Glutamatergic neuron (in vitro differentiated cells): ENCODE measurements at regions not wholly inside any gene's neighbourhood (a gene's known extent, or its start where the extent isn't known, plus 50 kb on each side); places are given as distances from the start of the nearest gene placed in this dataset.

Experiments
- DNase-seq: peaks from one replicate; pipeline ENCODE4 v3.0.0; 2022
- H3K27ac Mint-ChIP-seq: one replicate; pipeline ENCODE4 v1.8.0; 2020; ENCODE audit warnings: mild to moderate bottlenecking, mixed read lengths, inconsistent platforms; ENCODE audit not compliant: unreplicated experiment
- H3K27me3 Mint-ChIP-seq: one replicate; pipeline ENCODE4 v1.8.0; 2020; ENCODE audit warnings: mild to moderate bottlenecking, moderate library complexity, mixed read lengths, inconsistent platforms; ENCODE audit not compliant: unreplicated experiment
- H3K36me3 Mint-ChIP-seq: one replicate; pipeline ENCODE4 v1.8.0; 2020; ENCODE audit warnings: mild to moderate bottlenecking, mixed read lengths, inconsistent platforms; ENCODE audit not compliant: unreplicated experiment
- H3K4me1 Mint-ChIP-seq: one replicate; pipeline ENCODE4 v1.8.0; 2020; ENCODE audit warnings: mild to moderate bottlenecking, low read depth, mixed read lengths, inconsistent platforms; ENCODE audit not compliant: unreplicated experiment
- H3K4me3 Mint-ChIP-seq: one replicate; pipeline ENCODE4 v1.8.0; 2020; ENCODE audit warnings: mild to moderate bottlenecking, mixed read lengths, inconsistent platforms; ENCODE audit not compliant: unreplicated experiment
- H3K9me3 Mint-ChIP-seq: one replicate; pipeline ENCODE4 v1.8.0; 2020; ENCODE audit warnings: mild to moderate bottlenecking, moderate library complexity, mixed read lengths, inconsistent platforms; ENCODE audit not compliant: unreplicated experiment
- CTCF ChIP-seq: fragments of 200-600 bp; sonication (generic); IDR thresholded peaks from one replicate; pipeline ENCODE4 v1.5.0; 2021; ENCODE audit not compliant: partially characterized antibody, unreplicated experiment

GRCh38 chr2:173806761-173807160 lies 158.4 kb downstream of the SP3 start:
- TF ChIP-seq CTCF: no peak
- no peak for DNase-seq

GRCh38 chr2:173808718-173809117 lies 156.5 kb downstream of the SP3 start:
- no peak for TF ChIP-seq CTCF
- Mint-ChIP-seq H3K4me3 (no peak overlapping the region), H3K9me3 (peaks cover 4% of the 10 kb centered on the region), H3K36me3 (peaks cover 5% of the 10 kb centered on the region), H3K27me3 (peaks cover 3% of the 10 kb centered on the region), H3K27ac (no peak overlapping the region), H3K4me1 (no peaks in the 10 kb centered on the region)
- no peak for DNase-seq

More at GRCh38 chr2:173806761-173807160, 158.4 kb downstream of the SP3 start:
- H3K36me3 Mint-ChIP-seq: peaks cover 5% of the 10 kb centered on the region
- no peak overlapping the region for H3K4me3 Mint-ChIP-seq
- peaks cover 4% of the 10 kb centered on the region for H3K9me3 Mint-ChIP-seq
- no peak overlapping the region for H3K27ac Mint-ChIP-seq
- H3K4me1 Mint-ChIP-seq: no peaks in the 10 kb centered on the region
- peaks cover 3% of the 10 kb centered on the region for H3K27me3 Mint-ChIP-seq

GRCh38 chr2:173812321-173812720 lies 152.9 kb downstream of the SP3 start:
- no peak overlapping the region for H3K27ac Mint-ChIP-seq
- H3K36me3 Mint-ChIP-seq: peaks cover 5% of the 10 kb centered on the region
- H3K9me3 Mint-ChIP-seq: no peaks in the 10 kb centered on the region

GRCh38 chr2:173814306-173814705 lies 150.9 kb downstream of the SP3 start:
- no peak overlapping the region for H3K27ac Mint-ChIP-seq
- H3K9me3 Mint-ChIP-seq: no peaks in the 10 kb centered on the region
- H3K27me3 Mint-ChIP-seq: peaks cover 1% of the 10 kb centered on the region
- no peak for TF ChIP-seq CTCF
- H3K4me3 Mint-ChIP-seq: no peak overlapping the region
- no peaks in the 10 kb centered on the region for H3K36me3 Mint-ChIP-seq
- no peak for DNase-seq
- H3K4me1 Mint-ChIP-seq: no peaks in the 10 kb centered on the region

More at GRCh38 chr2:173812321-173812720, 152.9 kb downstream of the SP3 start:
- H3K4me3 Mint-ChIP-seq: no peak overlapping the region
- no peak for DNase-seq
- H3K27me3 Mint-ChIP-seq: peaks cover 1% of the 10 kb centered on the region
- no peaks in the 10 kb centered on the region for H3K4me1 Mint-ChIP-seq
- no peak for TF ChIP-seq CTCF

- no peak for TF ChIP-seq CTCF
- H3K36me3 Mint-ChIP-seq: no peaks in the 10 kb centered on the region
- H3K27ac Mint-ChIP-seq: no peak overlapping the region
- no peaks in the 10 kb centered on the region for H3K4me1 Mint-ChIP-seq
- H3K4me3 Mint-ChIP-seq: no peak overlapping the region
- no peaks in the 10 kb centered on the region for H3K9me3 Mint-ChIP-seq
- no peak for DNase-seq
- H3K27me3 Mint-ChIP-seq: no peaks in the 10 kb centered on the region
Measured at GRCh38 chr2:173815772-173816171, 149.4 kb downstream of the SP3 start.
